Hepatocyte (in vitro differentiated cells): ENCODE measurements at regions not wholly inside any gene's neighbourhood (a gene's known extent, or its start where the extent isn't known, plus 50 kb on each side); places are given as distances from the start of the nearest gene placed in this dataset.

Source experiments
- EZH2phosphoT487 ChIP-seq: fragments of 200-600 bp; sonication (generic); IDR thresholded peaks from one replicate; pipeline ENCODE4 v1.6.1; 2018; ENCODE audit warnings: antibody characterized with exemption, mild to moderate bottlenecking, low read depth, moderate library complexity; ENCODE audit not compliant: unreplicated experiment, severe bottlenecking
- TF ChIP-seq, protein P1 (sequence below): fragments of 200-600 bp; sonication (generic); IDR thresholded peaks from 2 replicates; pipeline ENCODE4 v1.5.1; 2016; ENCODE audit warnings: antibody characterized with exemption, mild to moderate bottlenecking; ENCODE audit not compliant: poor library complexity

DNA sequence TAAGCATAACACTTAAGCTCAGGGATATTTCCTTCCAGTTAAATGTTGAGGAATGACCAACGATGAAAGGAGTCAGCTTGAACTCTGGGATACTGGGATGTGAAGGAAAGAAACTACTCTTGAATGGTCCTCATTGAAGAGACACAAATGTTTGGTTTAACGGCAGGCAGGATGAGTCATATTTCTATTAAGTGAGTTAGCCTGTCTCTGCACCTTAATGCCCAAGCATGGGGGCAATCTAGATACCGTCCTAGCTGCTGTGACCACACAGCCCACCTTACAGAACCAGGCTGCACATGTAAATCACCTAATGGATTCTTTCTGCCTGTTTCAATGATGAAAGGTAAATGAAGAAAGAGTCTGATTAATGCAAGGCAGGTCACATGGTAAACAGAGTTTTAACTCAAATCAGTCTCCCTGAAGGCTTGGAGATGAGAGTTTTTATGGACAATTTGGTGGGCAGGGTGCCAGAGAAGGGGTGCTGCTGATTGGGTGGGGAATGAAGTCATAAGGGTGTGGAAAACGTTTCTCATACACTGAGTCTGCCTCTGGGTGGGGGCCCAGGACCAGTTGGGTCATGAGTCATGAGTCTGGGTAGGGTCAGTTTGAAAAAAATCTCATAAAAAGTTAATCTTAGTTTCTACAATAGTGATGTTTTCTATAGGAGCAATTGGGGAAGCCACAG, 144.6 kb upstream of the MMADHC start:
- TF ChIP-seq, protein P1, sequence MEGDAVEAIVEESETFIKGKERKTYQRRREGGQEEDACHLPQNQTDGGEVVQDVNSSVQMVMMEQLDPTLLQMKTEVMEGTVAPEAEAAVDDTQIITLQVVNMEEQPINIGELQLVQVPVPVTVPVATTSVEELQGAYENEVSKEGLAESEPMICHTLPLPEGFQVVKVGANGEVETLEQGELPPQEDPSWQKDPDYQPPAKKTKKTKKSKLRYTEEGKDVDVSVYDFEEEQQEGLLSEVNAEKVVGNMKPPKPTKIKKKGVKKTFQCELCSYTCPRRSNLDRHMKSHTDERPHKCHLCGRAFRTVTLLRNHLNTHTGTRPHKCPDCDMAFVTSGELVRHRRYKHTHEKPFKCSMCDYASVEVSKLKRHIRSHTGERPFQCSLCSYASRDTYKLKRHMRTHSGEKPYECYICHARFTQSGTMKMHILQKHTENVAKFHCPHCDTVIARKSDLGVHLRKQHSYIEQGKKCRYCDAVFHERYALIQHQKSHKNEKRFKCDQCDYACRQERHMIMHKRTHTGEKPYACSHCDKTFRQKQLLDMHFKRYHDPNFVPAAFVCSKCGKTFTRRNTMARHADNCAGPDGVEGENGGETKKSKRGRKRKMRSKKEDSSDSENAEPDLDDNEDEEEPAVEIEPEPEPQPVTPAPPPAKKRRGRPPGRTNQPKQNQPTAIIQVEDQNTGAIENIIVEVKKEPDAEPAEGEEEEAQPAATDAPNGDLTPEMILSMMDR: no peak
- TF ChIP-seq EZH2phosphoT487: no peak
